OCI-LY3 (cell line): ENCODE measurements at regions not wholly inside any gene's neighbourhood (a gene's known extent, or its start where the extent isn't known, plus 50 kb on each side); places are given as distances from the start of the nearest gene placed in this dataset.

ENCODE experiments used
- H2AFZ ChIP-seq: fragments of 200-600, 300-600 bp; shearing (Covaris generic); 2 replicates; pipeline ENCODE4 v1.6.0; 2014; ENCODE audit warnings: antibody characterized with exemption, low read depth, low read length
- H3K27ac ChIP-seq: fragments of 200-600, 300-600 bp; sonication (generic); 2 replicates; pipeline ENCODE4 v1.5.1; 2014; ENCODE audit warnings: mild to moderate bottlenecking, low read length, moderate library complexity, mixed read lengths
- H3K27me3 ChIP-seq: fragments of 200-600, 300-600 bp; sonication (generic); 2 replicates; pipeline ENCODE4 v1.6.1; 2014; ENCODE audit warnings: low read depth, low read length, mixed read lengths
- H3K36me3 ChIP-seq: fragments of 200-600, 300-600 bp; sonication (generic); replicated peaks from 2 replicates; pipeline ENCODE3; 2014; ENCODE audit warnings: low read depth, low read length, mixed read lengths
- H3K4me1 ChIP-seq: fragments of 300-600, 200-600 bp; sonication (generic); 2 replicates; pipeline ENCODE4 v1.6.1; 2014; ENCODE audit warnings: low read length, mixed read lengths
- H3K4me2 ChIP-seq: fragments of 200-600, 300-600 bp; sonication (generic); 2 replicates; pipeline ENCODE4 v1.6.1; 2014; ENCODE audit warnings: low read length, mixed read lengths
- H3K4me3 ChIP-seq: fragments of 300-600, 200-600 bp; sonication (generic); 2 replicates; pipeline ENCODE4 v1.5.1; 2014; ENCODE audit warnings: antibody characterized with exemption, mild to moderate bottlenecking, low read length, moderate library complexity
- H3K79me2 ChIP-seq: fragments of 300-600, 200-600 bp; shearing (Covaris generic); 2 replicates; pipeline ENCODE4 v1.6.1; 2014; ENCODE audit warnings: mild to moderate bottlenecking, low read length, mixed read lengths
- H3K9ac ChIP-seq: fragments of 300-600, 200-600 bp; shearing (Covaris generic); 2 replicates; pipeline ENCODE4 v1.6.0; 2014; ENCODE audit warnings: mild to moderate bottlenecking, low read length, moderate library complexity
- H3K9me3 ChIP-seq: fragments of 200-600, 300-600 bp; shearing (Covaris generic); 2 replicates; pipeline ENCODE4 v1.6.1; 2014; ENCODE audit warnings: low read length, mixed read lengths; ENCODE audit not compliant: insufficient read depth
- H4K20me1 ChIP-seq: fragments of 200-600, 300-600 bp; sonication (generic); 2 replicates; pipeline ENCODE4 v1.6.1; 2016; ENCODE audit warnings: low read length, mixed read lengths; ENCODE audit not compliant: insufficient read depth
- CTCF ChIP-seq: fragments of 200-600, 300-600 bp; sonication (generic); IDR thresholded peaks from 2 replicates; pipeline ENCODE4 v1.5.1; 2014; ENCODE audit warnings: antibody characterized with exemption, low read length, low read depth
- EZH2phosphoT487 ChIP-seq: fragments of 200-600 bp; shearing (Covaris generic); IDR thresholded peaks from 2 replicates; pipeline ENCODE4 v1.6.1; 2018; ENCODE audit warnings: antibody characterized with exemption, mixed run types, low read depth

- no peak overlapping the region for H3K4me2 ChIP-seq
- no peaks in the 10 kb centered on the region for H3K27me3 ChIP-seq
- no peak overlapping the region for H3K9ac ChIP-seq
- no peaks in the 10 kb centered on the region for H4K20me1 ChIP-seq
- TF ChIP-seq EZH2phosphoT487 (no peak), CTCF (no peak)
- no peak overlapping the region for H2AFZ ChIP-seq
- no peaks in the 10 kb centered on the region for H3K9me3 ChIP-seq
- H3K4me1 ChIP-seq, result no peaks in the 10 kb centered on the region
- no peaks in the 10 kb centered on the region for H3K36me3 ChIP-seq
- no peaks in the 10 kb centered on the region for H3K79me2 ChIP-seq
- H3K27ac ChIP-seq, result no peak overlapping the region
- H3K4me3 ChIP-seq, result no peak overlapping the region
Observed at GRCh38 chr4:115740806-115741205, 627.4 kb upstream of the NDST4 start.

- H3K27me3 ChIP-seq, result no peaks in the 10 kb centered on the region
- no peaks in the 10 kb centered on the region for H3K36me3 ChIP-seq
- H2AFZ ChIP-seq, result no peak overlapping the region
- H3K9me3 ChIP-seq, result no peaks in the 10 kb centered on the region
- no peak overlapping the region for H3K27ac ChIP-seq
- no peak overlapping the region for H3K9ac ChIP-seq
- H3K4me2 ChIP-seq, result no peak overlapping the region
- H3K79me2 ChIP-seq, result no peaks in the 10 kb centered on the region
- H4K20me1 ChIP-seq, result no peaks in the 10 kb centered on the region
- TF ChIP-seq CTCF (no peak), EZH2phosphoT487 (no peak)
- no peak overlapping the region for H3K4me3 ChIP-seq
- no peaks in the 10 kb centered on the region for H3K4me1 ChIP-seq
Observed at GRCh38 chr4:115729739-115730266, 616.4 kb upstream of the NDST4 start.

GRCh38 chr4:115723621-115724020 lies 610.2 kb upstream of the NDST4 start:
- H3K79me2 ChIP-seq, result no peaks in the 10 kb centered on the region
- TF ChIP-seq EZH2phosphoT487 (no peak), CTCF (no peak)
- no peak overlapping the region for H3K4me3 ChIP-seq
- H3K9ac ChIP-seq, result no peak overlapping the region
- no peak overlapping the region for H3K27ac ChIP-seq
- H2AFZ ChIP-seq, result no peak overlapping the region
- no peaks in the 10 kb centered on the region for H3K9me3 ChIP-seq
- H3K4me2 ChIP-seq, result no peak overlapping the region
- no peaks in the 10 kb centered on the region for H3K27me3 ChIP-seq
- H4K20me1 ChIP-seq, result no peaks in the 10 kb centered on the region
- no peaks in the 10 kb centered on the region for H3K4me1 ChIP-seq
- no peaks in the 10 kb centered on the region for H3K36me3 ChIP-seq

- no peaks in the 10 kb centered on the region for H4K20me1 ChIP-seq
- H3K9me3 ChIP-seq, result no peaks in the 10 kb centered on the region
- H3K4me3 ChIP-seq, result no peak overlapping the region
- no peaks in the 10 kb centered on the region for H3K4me1 ChIP-seq
- no peaks in the 10 kb centered on the region for H3K27me3 ChIP-seq
- TF ChIP-seq EZH2phosphoT487 (no peak), CTCF (no peak)
- no peak overlapping the region for H3K27ac ChIP-seq
- H3K4me2 ChIP-seq, result no peak overlapping the region
- H2AFZ ChIP-seq, result no peak overlapping the region
- H3K36me3 ChIP-seq, result no peaks in the 10 kb centered on the region
- no peaks in the 10 kb centered on the region for H3K79me2 ChIP-seq
- no peak overlapping the region for H3K9ac ChIP-seq
Observed at GRCh38 chr4:115720611-115721010, 607.2 kb upstream of the NDST4 start.
